SJSA1 (cell line): ENCODE measurements at regions not wholly inside any gene's neighbourhood (a gene's known extent, or its start where the extent isn't known, plus 50 kb on each side); places are given as distances from the start of the nearest gene placed in this dataset.
"Not testable (repeated sequence)": the region's sequence is repeated elsewhere in the genome, so short reads cannot be mapped to it uniquely, and the experiment has no call there.

ENCODE experiments used
- DNase-seq, 2 experiments: peaks; one replicate each; pipeline ENCODE4 v3.0.0-alpha.2; 2015 to 2020; ENCODE audit warnings: low spot score in 2 of 2, low read depth in 1 of 2
- H3K27ac ChIP-seq: fragments of 250-450 bp; sonication (Bioruptor Pico); 2 replicates; pipeline ENCODE4 v1.5.1; 2020; ENCODE audit warnings: mild to moderate bottlenecking, moderate library complexity
- H3K27me3 ChIP-seq: fragments of 250-450 bp; sonication (Bioruptor Pico); replicated peaks from 2 replicates; pipeline ENCODE4 v1.5.1; 2020; ENCODE audit warnings: mild to moderate bottlenecking, moderate library complexity
- H3K36me3 ChIP-seq: fragments of 250-450 bp; sonication (Bioruptor Pico); 2 replicates; pipeline ENCODE4 v1.5.1; 2020; ENCODE audit warnings: mild to moderate bottlenecking
- H3K4me1 ChIP-seq: fragments of 250-450 bp; sonication (Bioruptor Pico); replicated peaks from 2 replicates; pipeline ENCODE4 v1.6.1; 2021; ENCODE audit warnings: mild to moderate bottlenecking
- H3K4me3 ChIP-seq: fragments of 250-450 bp; sonication (Bioruptor Pico); 2 replicates; pipeline ENCODE4 v1.5.1; 2020; ENCODE audit warnings: mild to moderate bottlenecking
- H3K9me3 ChIP-seq: fragments of 250-450 bp; sonication (Bioruptor Pico); replicated peaks from 2 replicates; pipeline ENCODE4 v1.5.1; 2020; ENCODE audit warnings: mild to moderate bottlenecking

DNA sequence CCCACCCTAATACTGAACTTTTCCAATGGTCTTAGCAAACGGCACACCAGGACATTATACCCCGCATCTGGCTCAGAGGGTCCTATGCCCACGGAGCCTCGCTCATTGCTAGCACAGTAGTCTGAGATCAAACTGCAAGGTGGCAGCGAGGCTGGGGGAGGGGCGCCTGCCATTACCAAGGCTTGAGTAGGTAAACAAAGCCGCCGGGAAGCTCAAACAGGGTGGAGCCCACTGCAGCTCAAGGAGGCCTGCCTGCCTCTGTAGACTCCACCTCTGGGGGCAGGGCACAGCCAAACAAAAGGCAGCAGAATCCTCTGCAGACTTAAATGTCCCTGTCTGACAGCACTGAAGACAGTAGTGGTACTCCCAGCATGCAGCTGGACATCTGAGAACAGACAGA lies 108.1 kb downstream of the ANXA2R start:
- H3K4me1 ChIP-seq, H3K4me3 ChIP-seq, DNase-seq, H3K27ac ChIP-seq, H3K36me3 ChIP-seq, H3K9me3 ChIP-seq, H3K27me3 ChIP-seq: not testable (repeated sequence)

DNA sequence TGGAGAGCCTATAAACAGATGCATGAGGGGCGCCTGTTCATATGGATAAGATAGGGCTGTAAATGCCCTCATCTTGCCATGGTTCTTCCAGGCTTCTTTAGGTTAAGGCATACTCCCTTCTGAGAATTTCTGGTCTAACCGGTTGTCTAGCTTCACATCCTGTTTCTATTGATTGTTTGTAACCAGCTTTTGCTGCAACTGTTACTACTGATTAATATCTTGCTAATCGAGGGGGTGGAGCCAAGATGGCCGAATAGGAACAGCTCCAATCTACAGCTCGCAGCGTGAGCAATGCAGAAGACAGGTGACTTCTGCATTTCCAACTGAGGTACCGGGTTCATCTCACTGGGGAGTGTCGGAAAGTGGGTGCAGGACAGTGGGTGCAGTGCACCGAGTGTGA lies 108.7 kb downstream of the ANXA2R start:
- not testable (repeated sequence) for H3K4me1 ChIP-seq, H3K4me3 ChIP-seq, DNase-seq

DNA sequence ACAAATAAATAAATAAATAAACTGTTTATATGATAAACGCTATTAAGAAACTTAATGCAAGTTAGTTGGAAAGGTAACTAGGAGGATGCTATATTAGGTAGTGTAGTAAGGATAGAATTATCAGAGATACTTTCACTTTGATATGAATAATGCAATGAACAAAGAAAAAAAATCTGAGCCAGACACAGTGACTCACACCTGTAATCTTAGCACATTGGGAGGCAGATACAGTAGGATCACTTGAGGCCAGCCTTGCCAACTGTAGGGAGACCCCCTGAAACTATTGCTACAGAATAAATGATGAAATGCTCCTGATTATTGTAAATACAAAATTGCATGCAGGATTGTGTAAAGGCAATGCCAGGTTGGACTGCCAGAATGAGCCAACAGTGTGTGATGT lies 109.2 kb downstream of the ANXA2R start:
- Histone ChIP-seq H3K4me1 (no peaks in the 10 kb centered on the region), H3K27ac (no peak overlapping the region), H3K36me3 (no peaks in the 10 kb centered on the region), H3K9me3 (peaks cover 3% of the 10 kb centered on the region; the same call in 1 of the 2 replicates), H3K27me3 (no peaks in the 10 kb centered on the region), H3K4me3 (no peak overlapping the region)
- DNase-seq, result no peak

More for the DNA sequence above, 108.7 kb downstream of the ANXA2R start:
- not testable (repeated sequence) for H3K27me3 ChIP-seq, H3K27ac ChIP-seq, H3K9me3 ChIP-seq, H3K36me3 ChIP-seq

DNA sequence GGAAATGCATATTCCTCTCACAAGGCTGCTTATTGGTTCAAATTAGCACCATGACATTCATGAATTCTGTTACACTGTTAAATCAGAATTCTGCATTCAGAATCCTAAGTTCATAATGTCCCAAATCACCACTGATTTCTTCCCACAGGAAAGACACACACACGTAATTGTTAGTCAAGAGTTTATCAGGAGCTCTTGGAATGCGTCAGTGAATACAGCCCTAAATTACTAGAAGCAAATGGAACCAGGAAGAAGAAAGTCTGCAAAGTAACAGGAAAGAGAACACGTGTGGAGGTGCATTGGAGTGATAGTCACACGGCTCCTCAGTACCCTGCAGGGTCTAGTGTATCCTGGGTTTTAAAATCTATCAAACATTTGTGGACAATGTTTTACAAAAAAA lies 110.2 kb downstream of the ANXA2R start:
- no peak overlapping the region for H3K4me3 ChIP-seq
- H3K27ac ChIP-seq, result no peak overlapping the region
- no peaks in the 10 kb centered on the region for H3K36me3 ChIP-seq
- no peaks in the 10 kb centered on the region for H3K27me3 ChIP-seq
- H3K9me3 ChIP-seq, result peaks cover 3% of the 10 kb centered on the region; the same call in 1 of the 2 replicates
- H3K4me1 ChIP-seq, result no peaks in the 10 kb centered on the region
- no peak for DNase-seq

DNA sequence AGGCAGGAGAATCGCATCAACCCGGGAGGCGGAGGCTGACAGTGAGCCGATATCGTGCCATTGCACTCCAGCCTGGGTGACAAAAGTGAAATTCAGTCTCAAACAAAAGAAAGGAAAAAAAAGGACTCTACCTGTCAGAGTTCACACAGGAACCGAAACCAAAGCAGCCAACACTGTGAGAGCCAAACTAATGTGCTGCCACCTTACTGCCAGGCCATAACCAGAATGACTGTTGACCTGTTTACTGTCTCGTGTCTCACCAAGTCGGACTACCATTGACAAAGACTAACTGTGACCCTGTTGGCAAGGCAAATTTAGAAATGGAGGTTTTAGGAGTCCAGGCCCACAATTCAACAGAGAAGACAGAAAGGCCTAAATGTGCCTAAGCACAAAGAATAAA lies 112.4 kb downstream of the ANXA2R start:
- H3K9me3 ChIP-seq, result peaks cover 3% of the 10 kb centered on the region; the same call in 1 of the 2 replicates
- no peak overlapping the region for H3K27ac ChIP-seq
- no peak for DNase-seq
- H3K4me3 ChIP-seq, result no peak overlapping the region
- H3K27me3 ChIP-seq, result no peaks in the 10 kb centered on the region
- no peaks in the 10 kb centered on the region for H3K36me3 ChIP-seq
- H3K4me1 ChIP-seq, result no peaks in the 10 kb centered on the region

DNA sequence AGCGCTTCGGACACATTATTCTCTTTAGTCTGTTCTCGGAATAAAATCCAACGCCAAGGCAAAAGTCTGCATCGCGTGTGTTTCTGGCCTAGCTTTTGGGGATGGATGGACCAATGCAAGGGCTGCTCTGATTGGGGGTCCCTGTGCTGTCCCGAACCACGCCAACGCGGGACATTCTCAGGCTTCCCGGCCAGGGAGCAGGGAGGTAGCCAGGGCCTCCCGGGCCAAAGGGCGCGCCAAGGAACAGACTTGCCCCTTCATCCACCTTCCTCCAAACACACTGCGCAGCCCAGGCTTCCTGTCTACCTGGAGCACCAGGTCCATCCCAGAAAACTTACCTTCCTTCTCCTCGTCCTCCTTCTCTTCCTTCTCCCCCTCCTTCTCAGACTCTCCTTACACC lies 113.0 kb upstream of the SELENOP start:
- no peak for DNase-seq
- Histone ChIP-seq H3K27ac (no peak overlapping the region), H3K36me3 (no peaks in the 10 kb centered on the region), H3K9me3 (no peaks in the 10 kb centered on the region; the same call in 1 of the 2 replicates), H3K27me3 (no peaks in the 10 kb centered on the region), H3K4me1 (no peaks in the 10 kb centered on the region), H3K4me3 (no peak overlapping the region)

DNA sequence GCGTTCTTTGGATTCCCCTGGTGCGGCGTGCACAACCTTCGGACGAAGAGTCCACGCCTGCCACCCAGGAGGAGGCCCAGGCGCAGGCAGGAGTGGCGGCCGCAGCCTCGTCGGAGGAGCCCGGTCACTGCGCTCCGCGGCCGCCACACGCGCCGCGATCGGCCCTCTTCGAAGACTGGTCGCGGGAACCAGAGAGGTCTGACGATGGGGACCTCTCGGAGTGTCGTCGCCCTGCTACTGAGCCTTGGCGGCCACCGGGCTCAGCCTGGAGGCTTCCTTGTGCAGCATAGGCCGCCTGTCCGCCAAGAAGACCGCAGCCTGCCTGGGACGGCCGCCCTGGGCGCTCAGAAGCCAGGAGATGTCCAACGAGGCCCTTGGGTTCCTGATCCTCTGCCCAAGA lies 112.5 kb upstream of the SELENOP start:
- Histone ChIP-seq H3K36me3 (no peaks in the 10 kb centered on the region), H3K4me1 (no peaks in the 10 kb centered on the region), H3K27me3 (no peaks in the 10 kb centered on the region), H3K9me3 (no peaks in the 10 kb centered on the region; the same call in 1 of the 2 replicates), H3K4me3 (no peak overlapping the region), H3K27ac (no peak overlapping the region)
- no peak for DNase-seq

DNA sequence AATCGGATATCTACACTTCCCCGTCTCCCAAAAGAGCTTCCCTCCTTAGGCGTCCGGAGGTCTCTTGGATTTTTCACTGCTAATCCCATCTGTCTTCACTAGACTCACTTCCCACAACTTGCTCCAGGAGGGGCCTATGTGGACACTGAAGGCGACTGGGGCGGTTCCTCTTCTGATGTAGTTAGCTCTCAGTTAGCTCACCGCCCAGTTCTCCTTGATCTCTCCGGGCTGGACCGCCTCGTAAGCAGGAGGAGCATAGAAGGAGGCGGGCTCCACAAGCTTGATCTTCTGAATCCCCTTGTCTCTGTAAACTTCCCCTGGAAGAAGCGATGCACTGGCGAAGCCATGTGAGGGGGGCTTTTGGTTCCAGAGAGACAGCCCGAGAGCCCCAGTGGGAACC lies 112.0 kb upstream of the SELENOP start:
- Histone ChIP-seq H3K9me3 (no peaks in the 10 kb centered on the region; the same call in 1 of the 2 replicates), H3K4me3 (no peak overlapping the region), H3K27ac (no peak overlapping the region), H3K27me3 (no peaks in the 10 kb centered on the region), H3K4me1 (no peaks in the 10 kb centered on the region), H3K36me3 (no peaks in the 10 kb centered on the region)
- DNase-seq, result no peak

DNA sequence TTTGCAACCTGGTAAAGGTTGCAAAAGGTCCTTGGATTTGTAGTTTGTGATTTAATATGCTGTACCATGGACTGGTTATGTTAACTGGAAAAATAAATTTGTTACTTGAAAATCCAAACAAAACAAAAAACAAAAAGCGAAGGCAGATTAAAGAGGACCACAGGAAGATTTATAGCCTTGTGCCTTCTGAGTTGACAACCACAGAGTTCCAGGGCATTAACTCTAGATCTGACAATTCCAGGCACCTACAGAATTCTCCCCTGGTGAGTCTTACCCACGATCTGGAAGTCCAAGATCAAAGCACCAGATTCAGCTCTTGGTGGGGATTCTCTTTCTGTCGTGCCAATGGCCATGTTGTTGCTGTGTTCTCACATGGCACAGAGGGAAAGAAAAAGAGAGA lies 107.9 kb upstream of the SELENOP start:
- no peaks in the 10 kb centered on the region for H3K27me3 ChIP-seq
- no peak overlapping the region for H3K27ac ChIP-seq
- no peaks in the 10 kb centered on the region for H3K4me1 ChIP-seq
- H3K36me3 ChIP-seq, result no peaks in the 10 kb centered on the region
- no peaks in the 10 kb centered on the region for H3K9me3 ChIP-seq
- H3K4me3 ChIP-seq, result no peak overlapping the region
- DNase-seq, result no peak

DNA sequence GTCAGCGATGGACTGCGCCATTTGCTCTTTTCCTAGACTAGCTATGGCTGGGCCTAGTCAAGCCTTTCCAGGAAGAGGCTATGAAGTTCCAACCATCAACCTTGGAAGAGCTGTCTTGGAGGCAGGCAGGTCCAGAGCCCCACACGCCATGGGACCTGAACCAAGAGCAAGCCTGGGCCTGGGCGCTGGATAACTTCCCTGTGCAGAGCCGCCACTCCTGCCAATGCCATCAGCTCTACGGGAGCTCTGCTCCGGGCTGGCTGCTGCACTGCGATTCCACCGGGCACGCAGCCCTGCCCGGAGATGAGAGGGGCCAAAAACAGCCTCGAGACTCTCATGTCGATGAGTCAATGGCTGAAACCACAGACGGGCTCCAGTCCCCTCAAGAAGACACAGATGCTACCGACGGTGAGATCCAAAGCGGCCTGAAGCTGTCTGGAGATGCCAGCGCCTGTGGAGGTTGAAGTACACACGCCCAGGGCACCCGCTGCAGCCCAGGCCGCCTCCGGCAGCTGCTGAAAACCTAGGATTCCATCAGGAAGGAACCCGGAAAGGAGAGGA lies 103.7 kb upstream of the SELENOP start:
- DNase-seq, result no peak
- Histone ChIP-seq H3K36me3 (no peaks in the 10 kb centered on the region), H3K9me3 (no peaks in the 10 kb centered on the region), H3K27ac (no peak overlapping the region), H3K27me3 (no peaks in the 10 kb centered on the region), H3K4me1 (0 out of 2 replicates have a peak, but pooled peaks cover 3% of the 10 kb centered on the region), H3K4me3 (no peak overlapping the region)

DNA sequence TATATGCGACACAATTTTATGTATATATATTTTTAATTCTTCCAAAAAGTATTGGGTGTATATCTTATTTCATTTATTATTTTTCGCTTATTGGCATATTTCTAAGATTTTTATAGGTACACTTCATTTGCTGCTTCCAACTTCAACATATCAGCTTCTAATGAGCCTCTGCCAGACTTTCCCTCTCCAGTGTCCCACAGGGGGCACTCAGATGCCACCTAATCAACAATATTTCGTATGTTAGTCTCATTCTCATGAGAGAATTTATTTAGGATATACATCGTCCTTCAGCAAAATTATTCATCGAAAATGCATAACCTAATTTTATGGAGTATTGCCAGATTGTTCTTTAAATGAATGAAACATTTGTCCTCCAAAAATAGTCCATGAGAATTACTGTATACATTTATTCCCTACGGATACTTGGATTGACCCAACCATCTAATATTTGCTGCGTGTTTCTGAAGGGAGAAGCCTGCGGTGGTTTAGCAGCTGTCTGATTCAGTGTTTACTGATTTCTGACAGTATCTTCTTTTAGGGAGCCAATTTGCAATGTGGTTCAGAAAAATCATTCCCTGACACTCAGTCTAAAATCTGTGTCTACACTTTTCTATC lies 100.6 kb upstream of the SELENOP start:
- H3K4me3 ChIP-seq, result 0 out of 2 replicates have a peak overlapping the region, but pooled peaks have one; percentile 8
- H3K27me3 ChIP-seq, result peaks cover 10% of the 10 kb centered on the region; the same call in 1 of the 2 replicates
- no peaks in the 10 kb centered on the region for H3K9me3 ChIP-seq
- peaks cover 3% of the 10 kb centered on the region; the same call in 1 of the 2 replicates for H3K4me1 ChIP-seq
- H3K27ac ChIP-seq, result no peak overlapping the region
- no peaks in the 10 kb centered on the region for H3K36me3 ChIP-seq
- peak in 1 of 2 experiments; percentile 50 for DNase-seq

DNA sequence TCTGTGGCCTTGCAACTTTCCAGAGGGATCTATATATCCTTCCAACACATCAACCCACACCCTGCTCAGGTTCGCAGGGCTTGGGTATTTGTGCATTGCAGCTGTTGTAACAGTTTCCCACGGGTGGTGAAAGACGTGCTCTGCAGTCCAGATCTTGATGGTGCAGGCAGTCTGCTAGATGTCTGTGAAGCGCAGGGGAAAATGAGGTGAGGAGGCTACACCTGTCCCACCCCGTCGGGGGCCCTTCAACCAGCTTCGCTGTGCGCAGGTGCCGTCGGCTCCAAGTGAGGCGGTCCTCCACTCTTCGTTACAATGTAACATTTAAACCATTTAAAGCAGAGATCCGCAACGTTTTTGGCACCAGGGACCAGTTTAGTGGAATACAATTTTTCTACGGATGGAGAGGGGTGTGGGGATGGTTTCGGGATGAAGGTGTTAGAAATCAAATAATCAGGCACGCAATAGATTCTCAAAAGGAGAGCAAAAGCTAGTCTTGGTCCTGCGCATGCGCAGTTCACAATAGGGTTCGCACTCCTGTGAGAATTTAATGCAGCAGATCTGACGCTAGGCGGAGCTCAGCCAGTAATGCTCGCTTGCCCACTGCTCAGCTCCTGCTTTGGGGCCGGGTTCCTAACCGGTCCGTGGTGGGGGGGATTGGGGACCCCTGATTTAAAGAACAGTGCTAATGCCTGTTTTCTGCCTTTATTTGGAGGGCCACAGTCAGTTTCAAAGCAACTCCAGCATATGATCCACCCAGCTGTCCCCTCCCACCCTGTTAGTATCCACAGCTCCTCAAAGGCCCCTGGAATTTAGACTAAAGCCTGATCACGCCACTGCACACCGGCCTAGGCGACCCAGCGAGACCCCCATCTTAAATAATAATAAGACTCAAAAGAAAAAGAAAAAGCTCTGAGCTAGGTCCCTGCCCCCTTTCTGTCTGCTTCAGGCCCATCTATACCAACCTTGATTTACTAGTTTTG lies 97.1 kb upstream of the SELENOP start:
- peak; percentile 74 to 90 for DNase-seq
- Histone ChIP-seq H3K36me3 (no peaks in the 10 kb centered on the region), H3K27me3 (peaks cover 21% of the 10 kb centered on the region; the same call in 1 of the 2 replicates), H3K27ac (no peak overlapping the region), H3K9me3 (no peaks in the 10 kb centered on the region), H3K4me3 (peak overlapping the region; percentile 28), H3K4me1 (peaks cover 3% of the 10 kb centered on the region; the same call in 1 of the 2 replicates)

DNA sequence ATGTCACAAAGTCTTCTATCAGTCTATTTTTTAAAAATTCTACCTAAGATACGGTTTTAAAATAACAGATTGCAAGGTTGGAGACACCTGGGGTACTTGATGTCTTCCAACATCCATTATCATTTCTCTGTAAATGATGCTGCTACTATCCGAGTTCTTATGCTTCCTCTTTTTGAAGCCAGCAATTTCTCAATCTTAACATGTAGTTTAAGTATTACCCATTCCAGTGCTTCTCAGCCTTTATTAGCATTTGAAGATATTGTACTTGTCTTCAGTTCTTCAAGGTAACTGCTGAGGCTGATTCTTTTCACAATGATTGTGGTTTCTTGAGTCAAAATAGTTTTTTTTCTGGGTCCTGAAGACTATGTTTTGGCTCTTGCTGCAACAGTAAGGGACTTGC lies 96.4 kb upstream of the SELENOP start:
- H3K27me3 ChIP-seq, result peaks cover 21% of the 10 kb centered on the region; the same call in 1 of the 2 replicates
- H3K4me1 ChIP-seq, result peaks cover 3% of the 10 kb centered on the region; the same call in 1 of the 2 replicates
- H3K36me3 ChIP-seq, result no peaks in the 10 kb centered on the region
- DNase-seq, result no peak
- H3K27ac ChIP-seq, result no peak overlapping the region
- H3K4me3 ChIP-seq, result no peak overlapping the region
- no peaks in the 10 kb centered on the region for H3K9me3 ChIP-seq

DNA sequence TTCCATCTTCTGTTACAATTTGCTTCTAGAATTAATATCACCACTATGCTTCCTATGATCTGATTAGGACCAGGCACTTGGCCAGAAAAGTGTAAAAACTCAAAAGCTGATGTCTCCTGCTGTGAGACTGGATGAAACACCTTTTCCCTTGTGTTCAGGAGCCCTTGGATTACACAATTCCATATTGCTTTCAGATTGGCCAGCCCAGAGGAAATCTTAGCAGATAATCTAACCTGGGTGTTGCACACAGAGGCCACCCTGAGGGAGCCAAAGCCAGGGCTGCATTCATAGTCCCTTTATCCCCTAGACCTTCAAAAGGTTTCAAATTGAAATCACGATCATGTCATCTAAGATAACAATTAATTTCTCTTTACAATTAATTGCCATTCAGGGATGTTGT lies 94.1 kb upstream of the SELENOP start:
- Histone ChIP-seq H3K4me1 (no peaks in the 10 kb centered on the region; the same call in 1 of the 2 replicates), H3K4me3 (no peak overlapping the region), H3K27ac (no peak overlapping the region), H3K36me3 (no peaks in the 10 kb centered on the region), H3K27me3 (peaks cover 21% of the 10 kb centered on the region; the same call in 1 of the 2 replicates), H3K9me3 (no peaks in the 10 kb centered on the region)
- no peak for DNase-seq
